Chondrocyte (in vitro differentiated cells): ENCODE measurements at regions not wholly inside any gene's neighbourhood (a gene's known extent, or its start where the extent isn't known, plus 50 kb on each side); places are given as distances from the start of the nearest gene placed in this dataset.
"Not testable (repeated sequence)": the region's sequence is repeated elsewhere in the genome, so short reads cannot be mapped to it uniquely, and the experiment has no call there.

Experiments
- DNase-seq: peaks from one replicate; pipeline ENCODE4 v3.0.0; 2021; ENCODE audit warnings: mixed read lengths, low spot score
- H3K27ac Mint-ChIP-seq: one replicate; pipeline ENCODE4 v1.8.0; 2021; ENCODE audit warnings: mild to moderate bottlenecking, moderate library complexity, mixed read lengths; ENCODE audit not compliant: unreplicated experiment
- H3K27me3 Mint-ChIP-seq: 2 replicates; pipeline ENCODE4 v1.8.0; 2021; ENCODE audit warnings: low read depth, mixed read lengths
- H3K36me3 Mint-ChIP-seq: 2 replicates; pipeline ENCODE4 v1.8.0; 2021; ENCODE audit warnings: low read depth, mixed read lengths
- H3K4me1 Mint-ChIP-seq: 2 replicates; pipeline ENCODE4 v1.8.0; 2021; ENCODE audit warnings: low read depth, mild to moderate bottlenecking, mixed read lengths
- H3K4me3 Mint-ChIP-seq: one replicate; pipeline ENCODE4 v1.8.0; 2021; ENCODE audit warnings: mild to moderate bottlenecking, moderate library complexity, mixed read lengths; ENCODE audit not compliant: unreplicated experiment
- H3K9me3 Mint-ChIP-seq: 2 replicates; pipeline ENCODE4 v1.8.0; 2021; ENCODE audit warnings: low read depth, mixed read lengths
- CTCF ChIP-seq: fragments of 200-600 bp; sonication (generic); IDR thresholded peaks from 2 replicates; pipeline ENCODE4 v1.5.0; 2021; ENCODE audit warnings: antibody characterized with exemption, mild to moderate bottlenecking, moderate library complexity

GRCh38 chr11:41533761-41534160, 74.3 kb upstream of the LRRC4C start:
- Mint-ChIP-seq H3K9me3 (peaks cover 3% of the 10 kb centered on the region), H3K4me1 (no peaks in the 10 kb centered on the region), H3K27me3 (no peaks in the 10 kb centered on the region), H3K27ac (no peak overlapping the region), H3K36me3 (no peaks in the 10 kb centered on the region), H3K4me3 (no peak overlapping the region)
- DNase-seq, result no peak
- no peak for TF ChIP-seq CTCF

- DNase-seq, result no peak
- Mint-ChIP-seq H3K4me3 (no peak overlapping the region), H3K27me3 (no peaks in the 10 kb centered on the region), H3K4me1 (no peaks in the 10 kb centered on the region), H3K9me3 (peaks cover 3% of the 10 kb centered on the region), H3K36me3 (no peaks in the 10 kb centered on the region), H3K27ac (no peak overlapping the region)
- TF ChIP-seq CTCF, result no peak
Observed at GRCh38 chr11:41534391-41534790, 74.9 kb upstream of the LRRC4C start.

- H3K9me3 Mint-ChIP-seq, result peaks cover 3% of the 10 kb centered on the region
- no peaks in the 10 kb centered on the region for H3K36me3 Mint-ChIP-seq
- TF ChIP-seq CTCF, result no peak
- no peak overlapping the region for H3K4me3 Mint-ChIP-seq
- H3K4me1 Mint-ChIP-seq, result no peaks in the 10 kb centered on the region
- no peak for DNase-seq
- no peak overlapping the region for H3K27ac Mint-ChIP-seq
- H3K27me3 Mint-ChIP-seq, result no peaks in the 10 kb centered on the region
Observed at GRCh38 chr11:41534861-41535260, 75.4 kb upstream of the LRRC4C start.

GRCh38 chr11:41536021-41536568, 76.6 kb upstream of the LRRC4C start:
- no peak overlapping the region for H3K27ac Mint-ChIP-seq
- no peaks in the 10 kb centered on the region for H3K36me3 Mint-ChIP-seq
- H3K27me3 Mint-ChIP-seq, result no peaks in the 10 kb centered on the region
- no peaks in the 10 kb centered on the region for H3K4me1 Mint-ChIP-seq
- no peak for TF ChIP-seq CTCF
- no peak overlapping the region for H3K4me3 Mint-ChIP-seq
- no peak for DNase-seq
- H3K9me3 Mint-ChIP-seq, result peaks cover 3% of the 10 kb centered on the region

GRCh38 chr11:41544902-41545301, 85.5 kb upstream of the LRRC4C start:
- H3K4me1 Mint-ChIP-seq, H3K27me3 Mint-ChIP-seq, H3K27ac Mint-ChIP-seq, H3K4me3 Mint-ChIP-seq, H3K36me3 Mint-ChIP-seq, DNase-seq: not testable (repeated sequence)
- peaks cover 32% of the 10 kb centered on the region for H3K9me3 Mint-ChIP-seq

GRCh38 chr11:41578421-41579051, 119.1 kb upstream of the LRRC4C start:
- no peak for TF ChIP-seq CTCF
- Mint-ChIP-seq H3K36me3 (no peaks in the 10 kb centered on the region), H3K4me1 (no peaks in the 10 kb centered on the region), H3K27ac (no peak overlapping the region), H3K4me3 (no peak overlapping the region), H3K27me3 (no peaks in the 10 kb centered on the region), H3K9me3 (peaks cover 6% of the 10 kb centered on the region)
- no peak for DNase-seq
